SK-MEL-5 (cell line): ENCODE measurements at regions not wholly inside any gene's neighbourhood (a gene's known extent, or its start where the extent isn't known, plus 50 kb on each side); places are given as distances from the start of the nearest gene placed in this dataset.

ENCODE experiments used
- DNase-seq: peaks from one replicate; pipeline ENCODE4 v3.0.0-alpha.2; 2016; ENCODE audit warnings: low read depth, low spot score
- in situ Hi-C: cut with HindIII; loops from 2 replicates; pipeline ENCODE4 v1.10.0; 2016; ENCODE audit warnings: low sequenced_read_pairs, high pct_unique_total_duplicates, low pct_unique_long_range_greater_than_20kb

DNA sequence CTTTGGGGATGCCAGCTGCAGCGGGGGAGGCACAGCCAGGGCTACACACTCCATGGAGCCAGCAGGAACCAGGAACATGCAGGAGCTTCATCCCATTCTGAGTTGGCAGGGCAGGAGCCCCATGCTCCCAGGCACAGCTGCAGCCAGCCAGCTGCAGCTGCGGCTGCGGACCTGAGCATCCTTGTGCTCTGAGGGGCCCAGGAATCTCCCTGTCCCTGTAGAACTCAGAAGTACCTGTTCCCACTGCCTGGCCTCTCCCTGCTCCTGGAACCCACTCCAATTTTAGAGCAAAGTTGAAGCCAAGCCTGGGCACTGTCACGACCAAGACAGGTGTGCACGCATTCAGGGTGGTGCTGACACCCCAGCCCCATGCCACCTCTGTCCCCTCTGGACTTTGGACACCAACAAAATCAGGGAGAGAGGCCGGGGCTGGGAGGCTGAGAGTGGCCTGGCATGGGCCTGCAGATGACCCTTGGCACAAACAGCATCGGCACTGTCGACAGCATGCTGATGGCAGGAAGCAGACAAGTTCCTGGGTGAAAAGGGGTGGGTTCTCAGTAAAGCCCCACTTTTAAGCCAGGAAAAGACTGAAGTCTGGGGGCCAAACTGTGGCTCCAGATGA lies 257.3 kb upstream of the LRFN5 start:
- in situ Hi-C loops = no loop called here
- no peak for DNase-seq

GRCh38 chr14:41343857-41344256 lies 262.8 kb upstream of the LRFN5 start:
- DNase-seq = no peak
- in situ Hi-C loops = no loop called here

GRCh38 chr14:41313196-41313595 lies 293.5 kb upstream of the LRFN5 start:
- no peak for DNase-seq
- in situ Hi-C loops = no loop called here

GRCh38 chr14:41303506-41303905 lies 303.2 kb upstream of the LRFN5 start:
- DNase-seq = no peak

DNA sequence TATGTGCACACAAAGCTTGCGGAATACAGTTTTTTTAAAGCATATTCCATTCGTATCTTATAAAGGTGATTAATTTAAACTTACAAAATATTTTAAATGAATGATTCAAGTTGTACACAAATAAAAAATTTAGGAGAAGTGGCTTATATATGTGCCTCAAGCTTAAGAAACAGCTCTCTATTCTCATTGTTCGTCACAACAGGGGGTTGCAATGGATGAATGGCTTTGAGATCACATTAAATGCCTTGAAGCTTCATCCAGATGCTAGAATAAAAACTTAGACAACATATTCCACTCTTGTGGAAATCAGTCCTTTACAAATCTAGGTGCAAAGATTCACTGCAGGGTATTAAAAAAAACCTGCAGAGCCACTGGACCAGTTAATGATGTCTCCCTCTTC lies 303.9 kb upstream of the LRFN5 start:
- no peak for DNase-seq
- in situ Hi-C loops = no loop called here

More at GRCh38 chr14:41303506-41303905, 303.2 kb upstream of the LRFN5 start:
- in situ Hi-C loops = no loop called here

DNA sequence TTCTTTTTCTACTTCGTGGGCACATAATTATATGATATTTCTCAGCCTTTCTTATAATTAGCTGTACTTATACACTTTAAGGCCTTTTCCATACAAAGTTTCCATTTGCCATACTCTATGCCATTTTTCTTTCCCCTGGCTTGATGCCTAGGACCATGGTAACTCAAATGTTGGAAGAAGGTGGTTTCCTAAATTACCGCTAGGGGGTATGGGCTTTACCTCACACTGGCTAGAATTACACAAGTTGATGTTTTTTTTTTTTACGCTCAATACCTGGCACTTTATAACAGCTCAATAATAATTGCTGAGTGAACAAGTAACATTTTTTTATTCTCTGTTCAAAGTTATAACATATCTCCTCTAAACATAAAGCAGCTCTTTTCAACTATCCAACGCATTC lies 306.8 kb upstream of the LRFN5 start:
- peak; percentile 45 for DNase-seq
- in situ Hi-C loops = no loop called here

GRCh38 chr14:41298328-41298690 lies 308.4 kb upstream of the LRFN5 start:
- no peak for DNase-seq

GRCh38 chr14:41297576-41298327 lies 308.9 kb upstream of the LRFN5 start:
- DNase-seq = no peak
- in situ Hi-C loops = no loop called here

More at GRCh38 chr14:41298328-41298690, 308.4 kb upstream of the LRFN5 start:
- in situ Hi-C loops = no loop called here

GRCh38 chr14:41295734-41296133 lies 310.9 kb upstream of the LRFN5 start:
- in situ Hi-C loops = no loop called here
- DNase-seq = no peak

DNA sequence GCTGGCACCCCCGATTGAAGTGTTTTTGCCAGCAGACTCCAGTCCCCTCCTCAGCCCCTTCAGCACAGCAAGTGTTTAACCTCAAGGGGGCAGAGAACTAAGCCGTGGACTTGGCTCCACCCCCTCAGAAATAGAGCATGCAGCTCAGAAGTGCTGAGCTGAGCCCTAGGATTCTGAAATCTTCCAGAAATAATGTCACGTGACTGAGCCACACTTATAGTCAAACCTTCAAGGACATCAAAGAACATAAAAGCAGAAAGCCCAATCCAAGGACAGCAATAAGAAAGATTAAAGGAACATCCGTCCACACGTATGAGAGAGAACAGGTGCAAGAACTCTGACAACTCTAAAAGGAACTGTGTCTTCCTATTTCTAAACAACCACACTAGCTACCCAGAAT lies 317.7 kb upstream of the LRFN5 start:
- in situ Hi-C loops = no loop called here
- DNase-seq = no peak

DNA sequence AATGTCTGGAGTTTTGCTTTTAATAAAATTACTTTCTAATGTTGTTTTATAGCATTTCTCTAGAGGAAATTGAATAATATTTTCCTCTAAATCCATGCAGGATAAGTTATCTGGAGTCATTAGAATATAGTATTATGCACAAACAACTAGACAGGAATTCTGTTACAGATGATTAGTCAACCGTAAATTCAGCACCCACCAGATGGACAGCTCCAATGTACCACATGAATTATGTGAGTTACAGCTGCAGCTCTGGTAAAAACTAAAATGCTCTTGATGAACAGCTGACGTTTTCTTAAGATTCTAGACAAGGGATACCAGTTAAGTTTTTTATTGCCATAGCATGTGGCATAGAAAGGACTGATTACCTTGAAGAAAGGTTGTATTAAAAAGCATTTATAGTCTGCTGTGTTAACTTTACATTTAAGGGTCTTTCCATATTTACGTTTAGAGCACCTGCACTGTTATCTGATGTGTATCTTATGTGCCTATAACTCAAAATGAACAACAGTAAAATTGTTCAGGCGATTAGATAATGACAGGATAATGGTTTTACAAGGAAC lies 321.4 kb upstream of the LRFN5 start:
- peak; percentile 23 for DNase-seq
- in situ Hi-C loops = no loop called here

DNA sequence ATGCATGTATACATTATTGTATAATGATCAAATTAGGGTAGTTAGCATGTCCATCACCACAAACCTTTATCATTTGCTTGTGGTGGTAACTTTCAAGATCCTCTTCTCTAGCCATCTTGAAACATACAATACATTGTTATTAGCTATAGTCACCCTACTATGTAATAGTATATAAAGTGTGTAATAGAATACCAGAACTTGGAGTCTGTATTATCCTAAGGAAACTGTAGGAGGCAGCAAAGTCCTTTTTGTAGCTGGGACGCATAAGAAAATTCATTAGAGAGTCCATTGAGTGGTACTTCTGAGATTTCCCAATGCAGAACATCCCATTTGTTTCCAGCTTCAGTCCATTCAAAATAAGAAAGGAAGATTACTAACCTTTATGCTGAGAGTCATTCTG lies 325.9 kb upstream of the LRFN5 start:
- in situ Hi-C loops = no loop called here
- peak; percentile 55 for DNase-seq

DNA sequence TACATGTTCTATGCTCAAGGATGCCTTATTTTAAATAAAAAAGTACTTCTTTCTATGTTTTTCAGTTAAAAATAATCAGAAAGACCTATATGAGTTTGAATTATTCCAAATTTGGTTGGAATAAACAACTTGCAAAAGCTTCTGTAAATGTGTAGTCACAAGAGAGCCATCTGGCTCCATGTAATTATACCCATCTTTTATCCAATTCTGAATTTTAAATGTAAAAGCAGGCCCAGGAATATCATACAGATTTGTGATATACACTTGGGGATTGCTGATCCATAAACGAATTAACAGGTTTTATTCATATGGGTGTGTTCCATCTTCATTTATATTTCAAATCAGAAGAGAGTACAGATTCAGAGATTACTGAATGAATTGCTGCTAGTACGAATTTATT lies 329.2 kb upstream of the LRFN5 start:
- no peak for DNase-seq
- in situ Hi-C loops = no loop called here

DNA sequence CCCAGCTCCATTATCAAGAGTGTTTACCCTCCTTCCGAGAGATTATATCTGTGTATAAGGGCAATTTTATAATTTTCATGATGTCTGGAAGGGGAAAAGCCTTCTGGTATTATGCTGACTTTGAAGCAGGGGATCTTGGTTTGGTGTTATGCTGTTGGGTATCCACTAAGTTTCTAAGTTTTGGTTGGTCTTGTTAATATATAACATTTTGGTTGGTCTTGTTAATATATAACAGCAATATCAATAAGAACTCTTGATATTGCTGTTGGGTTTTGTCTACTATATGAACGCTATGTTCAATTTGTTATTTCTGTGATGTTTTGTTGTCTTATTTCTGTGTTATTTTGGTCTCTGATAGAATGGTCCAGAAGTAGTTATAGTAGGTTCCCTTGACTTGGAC lies 349.2 kb upstream of the LRFN5 start:
- in situ Hi-C loops = no loop called here

DNA sequence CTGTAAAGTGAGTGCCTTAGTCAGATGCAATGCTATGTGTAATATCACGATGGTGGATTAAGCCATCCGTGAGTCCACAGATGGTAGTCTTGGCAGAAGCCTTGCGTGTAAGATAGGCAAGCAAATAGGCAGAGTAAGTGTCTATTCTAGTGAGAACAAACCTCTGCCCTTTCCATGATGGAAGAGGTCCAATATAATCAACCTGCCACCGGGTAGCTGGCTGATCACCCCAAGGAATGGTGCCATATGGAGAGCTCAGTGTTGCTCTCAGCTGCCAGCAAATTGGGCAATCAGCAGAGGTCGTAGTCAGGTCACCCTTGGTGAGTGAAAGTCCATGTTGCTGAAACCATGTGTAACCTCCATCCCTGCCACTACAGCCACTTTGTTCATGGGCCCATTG lies 371.2 kb upstream of the LRFN5 start:
- in situ Hi-C loops = no loop called here
- DNase-seq = no peak

More for the DNA sequence above, 349.2 kb upstream of the LRFN5 start:
- DNase-seq = no peak

- in situ Hi-C loops = no loop called here
- no peak for DNase-seq
These were observed 376.0 kb upstream of the LRFN5 start for GRCh38 chr14:41230683-41231082.

- no peak for DNase-seq
- in situ Hi-C loops = no loop called here
These were observed 376.9 kb upstream of the LRFN5 start for GRCh38 chr14:41229824-41230223.

GRCh38 chr14:41225433-41225832 lies 381.2 kb upstream of the LRFN5 start:
- in situ Hi-C loops = no loop called here
- DNase-seq = no peak

GRCh38 chr14:41222581-41222980 lies 384.1 kb upstream of the LRFN5 start:
- DNase-seq = no peak
- in situ Hi-C loops = no loop called here
